ENCODE measurements at regions not wholly inside any gene's neighbourhood (a gene's known extent, or its start where the extent isn't known, plus 50 kb on each side); places are given as distances from the start of the nearest gene placed in this dataset.

DNA sequence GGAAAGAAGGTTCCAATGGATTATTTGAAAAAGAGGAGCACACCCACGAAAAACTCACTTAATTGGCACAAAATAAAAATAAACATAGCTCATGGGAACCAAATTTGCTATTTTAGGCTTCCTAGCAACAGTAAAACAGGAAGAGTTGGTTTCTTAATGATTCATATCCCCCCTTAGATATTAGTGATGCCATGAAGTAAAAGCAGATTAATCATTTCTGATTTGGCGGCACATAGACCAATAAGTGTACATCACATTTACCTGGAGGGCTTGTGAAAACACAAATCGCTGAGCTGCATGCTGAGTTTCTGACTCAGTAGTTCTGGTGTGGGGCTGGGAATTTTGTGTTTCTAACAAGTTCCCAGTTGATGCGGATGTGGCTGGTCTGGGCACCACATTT is 260.4 kb downstream of the SLC4A3 start:
- Histone ChIP-seq H3K9me3 (ENCODE audit: low read length) (no peaks in the 10 kb centered on the region), H3K36me3 (ENCODE audit: insufficient read depth, low read length) (no peaks in the 10 kb centered on the region), H3K27ac (ENCODE audit: low read length) (no peak overlapping the region), H2AFZ (ENCODE audit: low read depth, low read length) (no peak overlapping the region), H3F3A (ENCODE audit: insufficient read depth, low read length, poor library complexity, severe bottlenecking) (no peaks in the 10 kb centered on the region), H3K4me2 (ENCODE audit: low read length) (no peak overlapping the region), H3K9ac (ENCODE audit: low read length) (no peak overlapping the region), H3K4me3 (ENCODE audit: low read length) (no peak overlapping the region), H3K27me3 (ENCODE audit: insufficient read depth, low read depth, low read length) (no peaks in the 10 kb centered on the region), H3K9me2 (ENCODE audit: insufficient read depth, low read length) (no peaks in the 10 kb centered on the region), H3K79me2 (replicated peaks; ENCODE audit: insufficient read depth, low read length) (no peaks in the 10 kb centered on the region), H4K20me1 (ENCODE audit: insufficient read depth) (no peaks in the 10 kb centered on the region)
- TF ChIP-seq SMC3 (conservative IDR thresholded peaks at IDR 0.05; ENCODE audit: poor library complexity) (no peak), TAF1 (IDR thresholded peaks at IDR 0.05; ENCODE audit: low read depth) (no peak), EZH2 (IDR thresholded peaks at IDR 0.05; ENCODE audit: borderline replicate concordance, insufficient read depth, low read length, poor library complexity, severe bottlenecking) (no peak)
- TF ChIP-seq, protein P1, sequence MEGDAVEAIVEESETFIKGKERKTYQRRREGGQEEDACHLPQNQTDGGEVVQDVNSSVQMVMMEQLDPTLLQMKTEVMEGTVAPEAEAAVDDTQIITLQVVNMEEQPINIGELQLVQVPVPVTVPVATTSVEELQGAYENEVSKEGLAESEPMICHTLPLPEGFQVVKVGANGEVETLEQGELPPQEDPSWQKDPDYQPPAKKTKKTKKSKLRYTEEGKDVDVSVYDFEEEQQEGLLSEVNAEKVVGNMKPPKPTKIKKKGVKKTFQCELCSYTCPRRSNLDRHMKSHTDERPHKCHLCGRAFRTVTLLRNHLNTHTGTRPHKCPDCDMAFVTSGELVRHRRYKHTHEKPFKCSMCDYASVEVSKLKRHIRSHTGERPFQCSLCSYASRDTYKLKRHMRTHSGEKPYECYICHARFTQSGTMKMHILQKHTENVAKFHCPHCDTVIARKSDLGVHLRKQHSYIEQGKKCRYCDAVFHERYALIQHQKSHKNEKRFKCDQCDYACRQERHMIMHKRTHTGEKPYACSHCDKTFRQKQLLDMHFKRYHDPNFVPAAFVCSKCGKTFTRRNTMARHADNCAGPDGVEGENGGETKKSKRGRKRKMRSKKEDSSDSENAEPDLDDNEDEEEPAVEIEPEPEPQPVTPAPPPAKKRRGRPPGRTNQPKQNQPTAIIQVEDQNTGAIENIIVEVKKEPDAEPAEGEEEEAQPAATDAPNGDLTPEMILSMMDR (IDR thresholded peaks at IDR 0.05; ENCODE audit: poor library complexity, severe bottlenecking) = no peak
- TF ChIP-seq, protein P2, sequence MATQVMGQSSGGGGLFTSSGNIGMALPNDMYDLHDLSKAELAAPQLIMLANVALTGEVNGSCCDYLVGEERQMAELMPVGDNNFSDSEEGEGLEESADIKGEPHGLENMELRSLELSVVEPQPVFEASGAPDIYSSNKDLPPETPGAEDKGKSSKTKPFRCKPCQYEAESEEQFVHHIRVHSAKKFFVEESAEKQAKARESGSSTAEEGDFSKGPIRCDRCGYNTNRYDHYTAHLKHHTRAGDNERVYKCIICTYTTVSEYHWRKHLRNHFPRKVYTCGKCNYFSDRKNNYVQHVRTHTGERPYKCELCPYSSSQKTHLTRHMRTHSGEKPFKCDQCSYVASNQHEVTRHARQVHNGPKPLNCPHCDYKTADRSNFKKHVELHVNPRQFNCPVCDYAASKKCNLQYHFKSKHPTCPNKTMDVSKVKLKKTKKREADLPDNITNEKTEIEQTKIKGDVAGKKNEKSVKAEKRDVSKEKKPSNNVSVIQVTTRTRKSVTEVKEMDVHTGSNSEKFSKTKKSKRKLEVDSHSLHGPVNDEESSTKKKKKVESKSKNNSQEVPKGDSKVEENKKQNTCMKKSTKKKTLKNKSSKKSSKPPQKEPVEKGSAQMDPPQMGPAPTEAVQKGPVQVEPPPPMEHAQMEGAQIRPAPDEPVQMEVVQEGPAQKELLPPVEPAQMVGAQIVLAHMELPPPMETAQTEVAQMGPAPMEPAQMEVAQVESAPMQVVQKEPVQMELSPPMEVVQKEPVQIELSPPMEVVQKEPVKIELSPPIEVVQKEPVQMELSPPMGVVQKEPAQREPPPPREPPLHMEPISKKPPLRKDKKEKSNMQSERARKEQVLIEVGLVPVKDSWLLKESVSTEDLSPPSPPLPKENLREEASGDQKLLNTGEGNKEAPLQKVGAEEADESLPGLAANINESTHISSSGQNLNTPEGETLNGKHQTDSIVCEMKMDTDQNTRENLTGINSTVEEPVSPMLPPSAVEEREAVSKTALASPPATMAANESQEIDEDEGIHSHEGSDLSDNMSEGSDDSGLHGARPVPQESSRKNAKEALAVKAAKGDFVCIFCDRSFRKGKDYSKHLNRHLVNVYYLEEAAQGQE (IDR thresholded peaks at IDR 0.05; ENCODE audit: borderline replicate concordance) = no peak

DNA sequence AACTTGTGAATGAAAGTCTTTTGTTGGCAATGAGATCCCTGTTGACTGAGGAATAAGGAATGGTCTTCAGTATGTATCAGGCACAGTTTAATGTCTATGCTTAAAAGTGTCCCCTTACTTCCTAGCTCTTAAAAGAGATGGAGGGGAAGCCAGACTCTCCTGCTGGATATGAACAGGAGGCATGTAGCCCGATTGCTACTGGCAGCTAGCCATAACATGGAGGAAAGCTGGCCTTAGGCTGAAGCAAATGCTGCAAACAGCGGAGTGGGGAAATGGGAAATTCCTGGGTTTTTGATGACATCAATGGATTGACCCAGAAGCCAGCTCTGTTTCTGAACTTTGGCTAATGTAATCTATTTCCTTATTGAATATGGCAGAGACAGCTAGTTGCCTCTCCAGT is 266.1 kb downstream of the SLC4A3 start:
- TF ChIP-seq RAD21 (conservative IDR thresholded peaks at IDR 0.05) = no peak
- TF ChIP-seq, protein P1 (IDR thresholded peaks at IDR 0.05; ENCODE audit: poor library complexity, severe bottlenecking) = no peak
- no peak for TF ChIP-seq SMC3 (conservative IDR thresholded peaks at IDR 0.05; ENCODE audit: poor library complexity)
- no peak for TF ChIP-seq EP300 (conservative IDR thresholded peaks at IDR 0.05; ENCODE audit: poor library complexity, severe bottlenecking)
- TF ChIP-seq, protein P2 (IDR thresholded peaks at IDR 0.05; ENCODE audit: borderline replicate concordance) = no peak
- TF ChIP-seq EZH2 (IDR thresholded peaks at IDR 0.05; ENCODE audit: borderline replicate concordance, insufficient read depth, low read length, poor library complexity, severe bottlenecking) = no peak
- TF ChIP-seq POLR2AphosphoS5 (IDR thresholded peaks at IDR 0.05) = no peak
- no peak for TF ChIP-seq MXI1 (conservative IDR thresholded peaks at IDR 0.05; ENCODE audit: poor library complexity, severe bottlenecking)
- no peak for TF ChIP-seq TAF1 (IDR thresholded peaks at IDR 0.05; ENCODE audit: low read depth)
- Histone ChIP-seq H3K9me2 (ENCODE audit: insufficient read depth, low read length) (no peaks in the 10 kb centered on the region), H3K9ac (ENCODE audit: low read length) (no peak overlapping the region), H3K4me3 (ENCODE audit: low read length) (no peak overlapping the region), H3F3A (ENCODE audit: insufficient read depth, low read length, poor library complexity, severe bottlenecking) (no peaks in the 10 kb centered on the region), H3K4me2 (ENCODE audit: low read length) (no peak overlapping the region), H3K9me3 (ENCODE audit: low read length) (no peaks in the 10 kb centered on the region), H3K79me2 (replicated peaks; ENCODE audit: insufficient read depth, low read length) (no peaks in the 10 kb centered on the region), H2AFZ (ENCODE audit: low read depth, low read length) (no peak overlapping the region), H4K20me1 (ENCODE audit: insufficient read depth) (no peaks in the 10 kb centered on the region), H3K36me3 (ENCODE audit: insufficient read depth, low read length) (no peaks in the 10 kb centered on the region), H3K27me3 (ENCODE audit: insufficient read depth, low read depth, low read length) (no peaks in the 10 kb centered on the region), H3K27ac (ENCODE audit: low read length) (no peak overlapping the region)
